Liver (tissue), 3 donors: ENCODE measurements at regions not wholly inside any gene's neighbourhood (a gene's known extent, or its start where the extent isn't known, plus 50 kb on each side); places are given as distances from the start of the nearest gene placed in this dataset.

Source experiments
- CTCF ChIP-seq: fragments of 150-350 bp; IDR thresholded peaks from 2 replicates; pipeline ENCODE4 v1.5.1; 2017; ENCODE audit warnings: improper control_type of control experiment, low read depth, low read length; ENCODE audit not compliant: missing input control
- MAX ChIP-seq: IDR thresholded peaks from 2 replicates; pipeline ENCODE4 v1.6.1; 2016; ENCODE audit warnings: antibody characterized with exemption
- REST ChIP-seq: IDR thresholded peaks from 2 replicates; pipeline ENCODE4 v1.6.1; 2016; ENCODE audit warnings: antibody characterized with exemption, mild to moderate bottlenecking
- SP1 ChIP-seq: IDR thresholded peaks from 2 replicates; pipeline ENCODE4 v1.6.1; 2018; ENCODE audit warnings: antibody characterized with exemption, mild to moderate bottlenecking
- TAF1 ChIP-seq: conservative IDR thresholded peaks from 2 replicates; pipeline ENCODE4 v1.6.1; 2016; ENCODE audit warnings: antibody characterized with exemption, mild to moderate bottlenecking
- donor health status: healthy.
- donor health status: healthy.

GRCh38 chr4:125155251-125155650, 159.5 kb upstream of the FAT4 start:
- TF ChIP-seq MAX (no peak), CTCF (no peak), SP1 (no peak), TAF1 (no peak), REST (no peak)
